Stimulated activated CD8-positive, alpha-beta memory T cell treated with anti-CD3 and anti-CD28 coated beads, Interleukin-7, amount 100 ng/mL, for 48 hours (primary cell): ENCODE measurements at regions not wholly inside any gene's neighbourhood (a gene's known extent, or its start where the extent isn't known, plus 50 kb on each side); places are given as distances from the start of the nearest gene placed in this dataset.

Source experiments
- DNase-seq, 2 donors: peaks; one replicate each; pipeline ENCODE4 v3.0.0-alpha.2; 2020; ENCODE audit warnings: low read depth in 1 of 2; ENCODE audit errors: extremely low read depth in 1 of 2

DNA sequence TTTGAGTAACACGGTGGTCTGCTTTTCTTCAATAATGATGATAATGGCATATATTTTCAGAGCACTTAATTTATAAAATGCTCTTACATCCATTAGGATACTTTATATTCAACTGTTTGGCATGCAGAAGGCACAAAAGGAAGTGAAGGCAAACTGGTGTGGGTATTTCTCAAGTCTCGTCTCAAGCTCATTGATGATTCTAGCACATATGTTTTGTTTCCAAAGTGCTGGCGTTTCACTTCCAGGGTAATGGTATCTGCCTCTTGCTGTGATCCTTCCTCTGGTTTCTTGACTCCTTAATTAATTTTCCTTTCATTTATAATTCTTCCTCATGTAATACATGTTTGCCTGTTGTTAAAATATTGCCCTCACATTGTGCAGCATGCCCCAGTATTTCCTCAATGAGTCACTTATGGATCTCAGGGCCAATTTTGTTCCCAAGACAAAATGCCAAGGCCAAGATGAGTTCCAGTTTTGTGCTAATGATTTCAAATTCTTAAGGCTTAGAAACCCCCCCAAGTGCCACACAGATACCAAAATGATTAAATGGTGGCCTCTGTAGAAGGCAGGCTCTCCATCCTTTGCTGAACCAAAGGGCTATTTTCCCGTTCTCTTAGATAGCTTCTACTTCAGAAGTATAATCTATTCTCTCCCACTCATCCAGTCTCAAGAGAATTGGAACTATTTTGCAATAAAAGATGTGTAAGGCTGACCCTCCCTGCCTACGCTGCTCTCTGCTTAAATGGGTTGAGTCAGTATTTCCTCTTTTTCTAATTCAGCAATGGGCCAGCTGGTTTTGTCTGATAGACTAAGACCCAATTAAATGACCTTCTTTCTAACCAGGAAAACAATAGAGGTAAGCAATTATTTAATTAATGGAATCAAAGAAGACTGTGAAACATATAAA, 171.2 kb downstream of the ZNF365 start:
- no peak for DNase-seq

DNA sequence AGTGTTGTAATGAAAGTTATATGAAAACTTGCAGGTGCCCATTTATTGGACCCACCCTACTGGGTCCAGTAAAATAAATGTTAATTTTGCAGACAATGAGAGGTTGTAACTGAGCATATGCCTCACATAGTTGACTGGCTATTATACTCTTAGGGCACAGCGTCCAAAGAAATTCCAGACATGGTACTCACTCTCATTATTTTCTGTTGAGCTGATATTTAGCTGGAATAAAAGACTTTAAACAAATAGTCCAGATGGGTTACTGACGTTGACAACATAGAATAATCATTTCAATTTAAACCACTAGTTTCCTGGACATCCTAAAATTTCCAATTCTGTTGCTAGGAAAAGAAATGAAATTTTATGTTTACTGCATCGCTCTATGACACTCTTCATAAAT, 174.5 kb downstream of the ZNF365 start:
- DNase-seq = no peak

DNA sequence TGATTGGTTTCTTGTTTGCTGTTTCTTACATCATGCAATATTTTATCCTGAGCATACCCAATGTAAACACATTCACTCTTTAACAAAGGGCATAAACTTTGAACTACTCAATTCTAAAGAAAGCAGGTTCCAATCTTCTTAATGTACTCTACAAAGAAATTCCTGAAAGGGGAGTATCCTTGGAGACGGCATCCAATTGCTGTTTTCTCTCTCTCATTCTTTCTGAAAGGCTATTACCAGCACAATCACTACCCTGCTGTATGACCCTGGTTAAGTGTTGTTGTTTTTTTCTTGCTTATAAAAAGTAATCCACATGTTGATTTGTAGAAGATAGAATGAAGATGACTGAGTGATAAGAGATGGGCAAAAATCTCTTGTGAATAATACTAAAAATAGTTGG, 176.0 kb downstream of the ZNF365 start:
- DNase-seq = no peak

DNA sequence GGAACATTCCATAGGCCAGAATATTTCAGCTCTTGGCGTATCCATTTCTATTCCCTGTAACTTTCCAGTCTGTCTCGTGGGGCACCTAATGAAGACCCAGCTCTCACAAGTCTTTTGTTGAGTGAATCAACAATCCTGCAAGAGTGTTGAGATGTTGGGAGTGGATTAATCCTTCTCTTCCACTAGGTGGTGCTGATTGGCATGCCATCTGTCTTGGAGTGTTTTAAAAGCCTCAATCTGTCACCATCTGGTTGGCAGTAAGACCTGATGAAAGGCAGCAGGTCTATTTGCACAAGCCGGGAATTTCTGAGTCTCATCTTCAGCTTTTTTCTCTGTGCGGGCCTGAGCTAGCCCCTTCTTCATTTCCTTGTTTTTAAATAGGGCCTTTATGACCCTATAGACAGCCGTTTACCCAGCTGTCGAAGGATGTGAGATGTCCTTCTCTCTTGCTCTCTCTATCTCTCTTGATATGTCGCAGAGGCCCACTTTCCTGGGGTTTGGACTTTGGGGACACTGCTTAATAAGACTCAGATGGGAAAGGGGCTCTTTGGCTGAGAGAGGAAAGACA, 180.5 kb downstream of the ZNF365 start:
- no peak for DNase-seq

DNA sequence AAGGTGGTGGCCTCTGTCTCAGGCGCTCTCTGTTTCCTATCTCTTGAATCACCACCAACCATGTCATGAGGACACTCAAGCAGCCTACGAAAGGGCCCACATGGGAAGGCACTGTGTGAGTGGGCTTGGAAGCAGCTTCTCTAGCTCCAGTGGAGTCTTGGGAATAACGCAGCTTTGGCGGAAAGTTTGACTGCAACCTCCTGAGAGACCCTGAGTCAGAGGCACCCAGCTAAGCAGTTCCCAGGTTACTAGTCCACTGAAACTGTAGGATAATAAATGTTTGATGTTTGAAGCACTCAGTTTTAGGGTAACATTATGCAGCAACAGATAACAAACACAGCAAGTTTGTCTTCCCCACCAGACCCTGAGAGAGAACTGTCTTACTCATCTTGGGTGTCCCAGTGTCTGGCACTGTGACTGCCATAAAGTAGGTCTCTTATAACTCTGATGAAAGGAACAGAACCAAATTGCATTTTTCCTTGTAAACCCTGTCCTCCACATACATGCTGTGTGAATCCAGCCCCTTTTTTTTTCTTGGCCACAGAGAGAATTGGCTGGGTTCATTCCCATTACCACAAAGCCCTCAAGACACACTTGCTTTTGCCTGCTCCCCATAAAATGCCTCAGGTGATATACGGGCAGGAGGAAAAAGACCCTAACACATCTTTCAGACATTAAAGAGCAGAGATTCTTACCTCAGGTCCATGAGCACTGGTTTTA, 185.5 kb downstream of the ZNF365 start:
- DNase-seq = no peak

DNA sequence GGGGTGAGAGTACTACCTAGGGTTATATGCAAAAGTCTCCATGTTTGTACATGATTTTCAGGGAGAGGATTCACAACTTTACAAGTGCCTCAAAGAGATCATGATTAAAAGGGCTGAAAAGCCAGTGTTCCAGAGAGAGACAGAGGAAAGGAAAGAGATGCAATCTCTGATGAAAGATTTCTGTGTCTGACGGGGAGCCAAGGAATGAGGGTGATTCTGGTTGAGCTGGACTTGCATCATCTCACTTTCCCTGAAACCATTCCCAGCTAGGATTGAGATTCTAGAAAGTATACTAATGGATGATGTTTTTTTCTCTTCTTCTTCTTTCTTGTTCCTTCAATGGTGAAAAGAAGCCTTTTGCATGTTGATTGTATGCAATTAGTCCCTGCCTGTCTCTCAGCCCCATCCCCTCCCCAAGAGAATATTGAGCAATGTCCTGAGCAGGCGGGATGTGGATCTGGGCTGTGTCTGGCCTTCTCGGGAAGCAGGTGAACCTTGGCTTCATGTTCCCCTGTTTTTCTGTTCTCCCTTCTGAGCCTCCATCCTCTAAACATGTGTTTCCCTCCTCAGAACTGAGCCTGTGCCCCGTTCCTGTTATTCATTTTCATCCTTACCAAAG, 186.1 kb downstream of the ZNF365 start:
- no peak for DNase-seq

DNA sequence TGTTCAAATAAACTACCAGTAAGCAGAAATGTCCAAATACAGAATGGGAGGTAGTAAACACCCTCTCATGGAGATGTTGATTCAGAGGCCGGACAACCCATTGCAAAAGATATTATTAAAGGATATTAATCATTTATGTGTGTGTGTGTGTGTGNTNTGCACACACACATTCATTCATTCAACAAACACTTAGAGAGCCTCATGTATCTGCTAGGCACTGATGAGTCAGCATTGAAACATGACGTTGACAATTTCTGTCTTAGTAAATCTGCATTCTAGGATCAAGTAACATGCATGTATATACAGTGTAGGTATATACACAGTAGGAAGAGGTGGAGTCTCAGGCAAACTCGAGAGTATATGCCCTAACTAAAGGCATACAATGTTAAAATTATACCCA, 187.0 kb downstream of the ZNF365 start:
- DNase-seq = no peak

DNA sequence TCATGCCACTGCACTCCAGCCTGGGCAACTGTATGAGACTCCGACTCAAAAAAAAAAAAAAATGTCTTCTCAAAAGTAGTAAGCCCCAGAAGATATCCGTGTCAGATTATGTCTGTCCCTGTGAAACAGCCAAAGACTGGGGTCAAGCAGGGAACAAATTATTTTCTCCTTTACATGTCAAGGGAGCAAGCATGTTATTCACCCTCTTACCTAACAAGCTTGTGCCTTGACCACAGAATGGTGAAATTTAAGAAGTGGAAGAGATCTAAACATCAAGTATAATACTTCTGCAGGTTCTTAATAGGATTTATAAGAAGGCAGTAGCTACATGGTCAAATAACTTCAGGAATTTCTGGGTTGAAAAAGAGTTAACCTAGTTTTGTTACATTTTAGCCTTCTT, 187.9 kb downstream of the ZNF365 start:
- no peak for DNase-seq

DNA sequence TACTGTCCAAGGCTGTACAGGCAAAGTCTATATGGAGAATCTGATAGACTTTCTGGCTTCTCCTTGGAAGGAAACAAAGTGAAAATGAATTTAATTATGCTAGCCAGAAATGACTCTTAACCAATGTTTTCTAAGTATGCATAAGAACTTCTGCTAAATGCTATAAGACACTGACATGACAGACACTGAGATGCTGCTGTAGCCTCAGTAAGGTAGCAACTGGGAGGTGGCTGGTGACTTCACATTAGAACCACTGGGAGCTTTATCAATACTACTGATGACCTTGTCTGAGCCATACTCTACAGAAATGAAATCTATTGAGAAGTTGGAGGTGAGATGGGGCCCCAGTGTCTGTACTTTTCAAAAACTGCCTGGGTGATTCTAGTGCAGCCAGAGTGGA, 188.6 kb downstream of the ZNF365 start:
- DNase-seq = no peak

DNA sequence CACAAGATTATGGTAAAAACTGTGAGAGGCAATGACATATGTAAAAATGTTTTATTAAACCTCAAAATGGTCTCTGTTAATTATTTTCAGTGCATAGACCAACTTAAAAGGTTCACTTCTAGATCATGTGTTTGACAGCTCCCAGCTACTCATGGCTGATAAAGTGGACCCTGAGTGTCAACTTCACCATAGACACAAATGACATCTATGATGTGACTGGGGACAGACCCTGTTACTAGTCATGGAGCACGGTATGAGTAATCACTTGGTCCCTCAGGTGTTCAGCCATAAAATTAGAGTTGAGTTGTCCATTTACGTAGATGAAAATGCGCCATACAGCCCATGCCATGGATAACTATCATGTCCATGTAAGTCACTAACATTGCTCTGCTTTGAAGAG, 199.8 kb downstream of the ZNF365 start:
- no peak for DNase-seq

DNA sequence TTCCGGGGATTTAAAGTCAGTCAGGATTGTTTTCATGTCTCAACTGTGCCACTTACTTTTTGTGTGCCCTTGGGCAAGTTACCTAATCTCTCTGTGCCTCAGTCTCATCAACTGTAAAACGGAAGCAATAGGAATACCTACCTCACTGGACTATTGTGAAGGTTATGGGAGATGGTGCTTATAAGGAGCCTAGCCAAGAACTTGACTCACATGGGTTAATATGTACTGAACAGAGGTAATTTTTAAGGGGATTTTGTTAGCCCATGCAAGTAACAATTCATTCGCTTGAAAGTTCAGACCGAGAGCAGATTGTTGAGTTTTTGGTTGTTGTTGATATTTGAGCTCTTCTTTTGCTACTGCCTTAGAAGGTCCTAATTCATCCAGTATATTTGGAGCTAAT, 202.9 kb downstream of the ZNF365 start:
- DNase-seq = no peak

DNA sequence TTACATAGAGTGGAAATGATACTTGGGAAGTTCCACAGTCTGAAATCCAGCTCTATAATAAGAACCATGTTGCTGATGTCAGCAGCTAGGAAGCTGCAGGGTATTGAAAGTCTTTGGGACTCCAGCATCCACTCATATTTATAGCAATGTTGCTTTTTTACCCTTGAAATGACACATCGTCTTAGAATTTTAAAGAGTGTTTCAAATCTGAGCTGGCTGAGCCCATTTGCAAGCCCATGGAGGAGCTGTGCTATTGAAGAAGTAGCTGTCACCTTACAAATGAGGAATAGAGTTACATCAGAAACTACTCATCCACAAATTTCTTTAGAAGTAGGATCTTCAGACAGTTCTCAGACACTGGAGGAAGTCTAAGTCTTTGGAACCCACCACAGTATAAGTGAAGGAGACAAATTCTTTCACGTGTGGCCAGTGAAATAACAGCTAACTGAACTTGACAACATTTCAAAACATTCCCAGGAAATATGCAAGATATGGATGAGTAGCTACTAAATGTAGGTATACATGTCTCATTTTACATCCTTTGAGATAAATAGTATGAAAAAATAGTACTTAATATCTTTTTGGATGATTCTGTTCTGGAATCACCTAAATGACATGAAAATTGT, 203.6 kb downstream of the ZNF365 start:
- DNase-seq = no peak

DNA sequence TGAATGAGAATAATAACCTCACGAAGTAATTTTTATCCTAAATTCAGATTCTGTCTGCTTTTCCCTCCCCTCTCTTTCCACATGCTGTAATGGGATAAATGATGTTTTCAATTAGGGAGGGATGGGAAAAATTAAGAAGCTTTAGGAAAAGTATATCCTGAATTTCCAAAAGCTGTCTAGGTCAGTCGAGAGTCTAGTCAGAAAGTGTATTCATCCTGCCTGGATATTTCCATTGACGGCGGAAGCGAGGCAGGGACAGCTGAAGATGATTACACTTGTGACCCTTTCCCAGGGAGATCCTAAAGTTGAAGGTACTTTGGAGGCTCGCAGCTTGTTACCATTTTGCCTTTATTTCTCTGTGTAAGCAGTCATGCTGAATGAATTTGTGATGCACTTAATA, 204.1 kb downstream of the ZNF365 start:
- DNase-seq = no peak

DNA sequence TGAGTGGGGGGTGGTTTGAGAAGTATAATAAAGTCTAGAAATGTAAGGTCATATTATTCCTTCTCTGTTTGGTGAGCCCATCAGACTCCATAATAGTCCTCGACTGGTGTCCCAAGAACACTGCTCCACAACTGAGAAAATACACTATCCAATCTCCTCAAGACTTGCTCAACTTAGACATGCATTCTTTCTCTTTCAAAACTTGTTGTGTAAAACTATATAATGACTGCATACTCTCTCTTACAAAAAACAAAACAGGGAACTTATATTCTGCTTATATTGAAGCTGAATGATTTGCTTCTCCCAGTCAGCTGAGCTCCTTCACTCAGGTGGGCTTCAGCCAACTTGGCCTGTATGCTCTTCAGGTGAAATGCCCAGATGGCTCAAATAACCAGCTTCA, 204.7 kb downstream of the ZNF365 start:
- no peak for DNase-seq

DNA sequence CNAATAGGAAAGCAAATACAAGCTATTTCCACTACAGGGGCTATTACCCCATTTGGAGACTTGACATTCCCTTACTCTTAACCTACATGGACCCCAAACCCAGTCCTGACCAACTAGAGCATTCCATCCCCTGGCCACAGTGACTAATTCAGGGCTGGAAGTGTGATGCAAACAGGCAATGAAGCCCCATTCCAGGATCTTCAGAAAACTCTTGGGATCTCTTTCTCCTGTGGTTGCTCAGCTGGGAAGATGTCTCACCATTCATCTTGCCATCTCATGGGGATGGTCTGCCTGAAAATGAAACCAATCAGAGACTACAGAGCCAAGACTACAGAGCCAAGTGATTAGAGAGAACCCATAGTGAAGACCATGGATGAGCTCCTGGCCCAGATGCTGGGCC, 206.2 kb downstream of the ZNF365 start:
- no peak for DNase-seq

DNA sequence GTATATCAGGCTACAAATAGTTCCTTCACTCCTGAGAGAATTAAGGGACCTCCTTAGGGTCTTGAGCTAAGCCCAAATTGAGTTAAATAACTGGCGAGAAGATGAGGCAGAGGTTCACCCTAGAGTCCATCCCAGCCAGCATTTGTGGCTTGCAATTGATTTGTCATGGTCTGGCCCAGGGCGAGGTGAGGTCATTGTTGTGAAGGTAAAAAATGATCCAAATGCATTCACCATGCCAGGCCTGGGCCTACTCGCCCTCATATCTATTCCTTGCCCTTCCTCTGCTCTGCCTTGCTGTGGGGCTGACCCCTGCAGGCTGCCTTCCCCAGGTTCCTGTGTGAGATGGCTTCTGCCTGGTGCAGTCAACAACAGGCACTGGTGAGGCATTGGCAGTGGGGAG, 207.2 kb downstream of the ZNF365 start:
- no peak for DNase-seq

DNA sequence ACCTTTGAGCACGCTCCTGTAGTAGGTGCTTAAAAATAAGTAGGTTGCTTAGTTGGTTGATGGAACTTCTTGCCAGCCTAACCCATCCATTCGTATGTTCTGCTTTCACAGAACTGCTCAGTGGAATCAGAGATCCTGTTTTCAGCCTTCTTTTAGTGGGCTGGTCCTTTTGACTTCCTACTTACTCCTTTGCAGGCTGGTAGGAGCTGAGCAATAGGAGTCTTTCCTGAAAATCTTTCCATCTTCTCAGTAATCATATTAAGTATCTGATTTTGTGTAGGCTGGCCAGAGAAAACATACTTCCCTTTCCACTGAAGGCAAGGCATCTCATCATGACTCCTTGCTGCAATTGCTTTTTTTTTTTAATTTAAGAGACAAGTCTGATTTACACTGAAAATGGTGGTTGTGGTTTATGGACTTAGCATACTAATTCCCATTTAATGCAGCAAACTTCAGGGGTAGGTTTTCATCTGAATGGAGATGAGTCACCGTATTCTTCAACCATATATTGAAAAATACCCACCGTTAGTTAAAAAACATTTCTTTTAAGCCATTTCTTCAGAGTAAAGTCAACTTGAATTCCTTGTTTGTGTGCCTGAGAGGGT, 208.0 kb downstream of the ZNF365 start:
- no peak for DNase-seq

DNA sequence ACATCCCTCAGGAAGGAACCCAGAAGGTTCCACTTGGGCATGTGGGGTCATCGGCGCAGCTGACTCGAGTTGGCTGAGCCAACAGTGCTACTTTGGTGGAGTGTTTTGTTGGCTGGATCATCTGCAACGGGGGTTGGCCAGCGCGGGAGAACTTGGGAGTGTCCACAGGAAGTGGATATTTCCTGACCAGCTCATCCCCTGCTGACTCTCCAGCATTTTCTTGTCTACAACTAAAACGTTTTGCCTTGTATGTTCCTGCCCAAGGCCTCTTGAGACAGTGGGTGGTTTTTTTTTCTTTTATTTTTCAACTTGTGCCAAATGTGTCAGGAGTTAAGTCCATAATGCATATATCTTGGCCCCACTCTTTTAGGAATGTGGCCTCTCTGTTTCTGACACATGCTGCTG, 208.6 kb downstream of the ZNF365 start:
- no peak for DNase-seq

DNA sequence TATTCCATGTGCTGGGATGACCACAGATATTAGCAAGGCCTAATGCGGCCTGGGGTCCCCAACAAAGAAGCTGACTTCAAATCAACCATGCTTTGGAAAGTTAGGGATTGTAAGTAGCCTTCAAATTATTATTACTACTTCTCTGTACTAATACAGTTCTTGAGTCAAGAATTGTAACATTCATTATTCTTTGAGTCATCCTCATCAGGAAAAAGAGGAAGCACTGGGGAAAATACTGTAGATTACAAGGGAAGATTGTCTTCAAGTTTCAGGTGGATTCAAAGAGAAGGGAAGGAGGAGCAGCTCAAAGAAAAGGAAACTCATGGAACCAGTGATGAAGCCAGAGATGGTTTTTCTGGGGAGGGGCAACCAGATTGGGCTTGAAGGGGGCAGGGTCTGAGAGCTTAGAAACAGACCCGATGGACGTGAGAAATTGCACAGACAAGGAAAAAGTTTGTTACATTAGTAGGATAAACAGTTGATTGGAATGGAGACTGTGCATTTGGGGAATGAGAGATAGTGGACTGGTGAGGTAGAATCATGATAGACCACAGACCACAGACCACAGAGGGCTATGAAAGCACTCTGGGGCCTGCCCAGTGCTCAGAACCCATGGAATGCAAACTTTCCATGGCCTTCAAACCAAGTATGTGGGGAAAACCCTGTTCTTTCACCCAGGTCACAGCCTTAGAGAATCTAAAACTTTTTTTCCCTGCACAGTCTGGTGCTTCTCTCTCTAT, 209.9 kb downstream of the ZNF365 start:
- no peak for DNase-seq

DNA sequence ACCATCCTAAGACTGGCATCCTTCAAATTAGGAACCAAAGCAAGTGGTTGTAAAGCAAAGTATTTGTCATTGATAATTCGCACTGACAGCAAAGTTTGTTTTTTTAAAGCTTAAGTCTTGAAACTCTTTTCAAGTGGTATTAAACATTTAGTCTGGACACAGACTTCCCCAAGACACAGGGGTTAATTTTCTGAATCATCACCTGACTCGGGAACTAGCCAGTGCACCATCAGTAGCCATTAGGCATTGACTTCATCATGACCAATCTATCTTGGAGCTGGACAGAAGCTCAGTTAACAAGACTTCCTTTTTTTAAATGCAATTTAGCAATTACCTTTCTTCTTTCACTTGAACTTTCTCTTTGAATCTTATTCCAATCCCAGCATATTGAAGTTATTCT, 210.6 kb downstream of the ZNF365 start:
- DNase-seq = no peak
